Mesodermal cell (in vitro differentiated cells): ENCODE measurements at regions not wholly inside any gene's neighbourhood (a gene's known extent, or its start where the extent isn't known, plus 50 kb on each side); places are given as distances from the start of the nearest gene placed in this dataset.

Experiments used
- H3K27ac ChIP-seq: 2 replicates; pipeline ENCODE4 v1.7.0; 2013; ENCODE audit warnings: mild to moderate bottlenecking, low read depth, low read length, moderate library complexity; ENCODE audit not compliant: severe bottlenecking
- H3K36me3 ChIP-seq: 2 replicates; pipeline ENCODE4 v1.7.1; 2013; ENCODE audit warnings: mild to moderate bottlenecking, low read length, moderate library complexity; ENCODE audit not compliant: control insufficient read depth, insufficient read depth
- H3K4me1 ChIP-seq: one replicate; pipeline ENCODE4 v1.7.1; 2013; ENCODE audit warnings: mild to moderate bottlenecking, low read length; ENCODE audit not compliant: insufficient read depth, control insufficient read depth, poor library complexity, severe bottlenecking
- H3K4me3 ChIP-seq: 2 replicates; pipeline ENCODE4 v1.7.0; 2013; ENCODE audit warnings: low read length, control low read depth, mild to moderate bottlenecking; ENCODE audit not compliant: insufficient read depth, poor library complexity, severe bottlenecking; ENCODE audit errors: extremely low read depth
- H3K9me3 ChIP-seq: 2 replicates; pipeline ENCODE4 v1.7.1; 2013; ENCODE audit warnings: mild to moderate bottlenecking, low read length, moderate library complexity; ENCODE audit not compliant: control insufficient read depth
- WGBS, 2 experiments: methylation state at CpG; one replicate each; pipeline ENCODE4 v1.1.5; 2013; ENCODE audit warnings: missing lambda C conversion rate in 2 of 2; ENCODE audit not compliant: insufficient coverage in 2 of 2; 5-methylcytosine and 5-hydroxymethylcytosine counted together

- Histone ChIP-seq H3K9me3 (no peaks in the 10 kb centered on the region), H3K4me3 (no peak overlapping the region), H3K4me1 (peaks cover 12% of the 10 kb centered on the region), H3K27ac (no peak overlapping the region), H3K36me3 (no peaks in the 10 kb centered on the region)
- no CpG with 5 or more reads among the region's 2 CpGs for whole genome bisulfite sequencing, 2 experiments
These were observed 153.8 kb downstream of the COL6A3 start for GRCh38 chr2:237260039-237260620.

- H3K36me3 ChIP-seq: no peaks in the 10 kb centered on the region
- WGBS, 2 experiments: 100% methylated on average over 1 of the region's 4 CpGs
- H3K27ac ChIP-seq: no peak overlapping the region
- H3K4me1 ChIP-seq: peaks cover 12% of the 10 kb centered on the region
- no peaks in the 10 kb centered on the region for H3K9me3 ChIP-seq
- H3K4me3 ChIP-seq: no peak overlapping the region
These were observed 153.3 kb downstream of the COL6A3 start for GRCh38 chr2:237260686-237261085.

- Histone ChIP-seq H3K9me3 (no peaks in the 10 kb centered on the region), H3K27ac (no peak overlapping the region), H3K4me3 (no peak overlapping the region), H3K4me1 (peaks cover 12% of the 10 kb centered on the region), H3K36me3 (no peaks in the 10 kb centered on the region)
- 80 to 83% methylated on average over 1 to 2 of the region's 3 CpGs for WGBS, 2 experiments
These were observed 152.6 kb downstream of the COL6A3 start for GRCh38 chr2:237261327-237261726.

- Histone ChIP-seq H3K9me3 (no peaks in the 10 kb centered on the region), H3K4me1 (peaks cover 6% of the 10 kb centered on the region), H3K4me3 (no peak overlapping the region), H3K36me3 (no peaks in the 10 kb centered on the region), H3K27ac (no peak overlapping the region)
- WGBS, 2 experiments: 96 to 97% methylated on average over 6 to 7 of the region's 10 CpGs
These were observed 150.9 kb downstream of the COL6A3 start for GRCh38 chr2:237262838-237263771.

GRCh38 chr2:237264480-237265219 is 149.3 kb downstream of the COL6A3 start:
- Histone ChIP-seq H3K9me3 (no peaks in the 10 kb centered on the region), H3K4me3 (no peak overlapping the region), H3K36me3 (no peaks in the 10 kb centered on the region), H3K27ac (no peak overlapping the region), H3K4me1 (no peaks in the 10 kb centered on the region)
- 89 to 92% methylated on average over 11 to 13 of the region's 18 CpGs for WGBS, 2 experiments

- no peak overlapping the region for H3K27ac ChIP-seq
- no peaks in the 10 kb centered on the region for H3K36me3 ChIP-seq
- H3K9me3 ChIP-seq: no peaks in the 10 kb centered on the region
- H3K4me3 ChIP-seq: no peak overlapping the region
- WGBS, 2 experiments: 93 to 96% methylated on average over 6 to 7 of the region's 7 CpGs
- peaks cover 2% of the 10 kb centered on the region for H3K4me1 ChIP-seq
These were observed 145.8 kb downstream of the COL6A3 start for GRCh38 chr2:237268004-237268708.

GRCh38 chr2:237269138-237269875 is 144.7 kb downstream of the COL6A3 start:
- H3K4me3 ChIP-seq: no peak overlapping the region
- peaks cover 2% of the 10 kb centered on the region for H3K4me1 ChIP-seq
- WGBS, 2 experiments: 87 to 98% methylated on average over 5 to 6 of the region's 8 CpGs
- H3K27ac ChIP-seq: no peak overlapping the region
- no peaks in the 10 kb centered on the region for H3K36me3 ChIP-seq
- H3K9me3 ChIP-seq: no peaks in the 10 kb centered on the region

- WGBS, 2 experiments: 81 to 93% methylated on average over 2 to 3 of the region's 3 CpGs
- H3K36me3 ChIP-seq: no peaks in the 10 kb centered on the region
- no peak overlapping the region for H3K27ac ChIP-seq
- no peaks in the 10 kb centered on the region for H3K9me3 ChIP-seq
- H3K4me1 ChIP-seq: peaks cover 2% of the 10 kb centered on the region
- H3K4me3 ChIP-seq: no peak overlapping the region
These were observed 143.4 kb downstream of the COL6A3 start for GRCh38 chr2:237270520-237270919.

- 100% methylated on average over 1 of the region's 6 CpGs; no CpG with 5 or more reads in 1 of the 2 experiments for WGBS, 2 experiments
- no peak overlapping the region for H3K27ac ChIP-seq
- H3K9me3 ChIP-seq: peaks cover 6% of the 10 kb centered on the region
- no peak overlapping the region for H3K4me3 ChIP-seq
- no peaks in the 10 kb centered on the region for H3K36me3 ChIP-seq
- peaks cover 2% of the 10 kb centered on the region for H3K4me1 ChIP-seq
These were observed 142.0 kb downstream of the COL6A3 start for GRCh38 chr2:237271698-237272652.
